Spinal cord (tissue), 9 donors: ENCODE measurements at regions not wholly inside any gene's neighbourhood (a gene's known extent, or its start where the extent isn't known, plus 50 kb on each side); places are given as distances from the start of the nearest gene placed in this dataset.

Experiments used
- DNase-seq, 6 donors: peaks; one replicate each; pipeline versions ENCODE4 v3.0.0 to v3.0.0-alpha.2; 2013 to 2015; ENCODE audit warnings: low spot score in 6 of 6, low read depth in 4 of 6
- H3K27ac ChIP-seq: one replicate; pipeline ENCODE4 v1.5.1; 2013; ENCODE audit warnings: low read depth, low read length, control low read depth
- H3K27me3 ChIP-seq: one replicate; pipeline ENCODE4 v1.6.1; 2013; ENCODE audit warnings: low read length; ENCODE audit not compliant: control insufficient read depth, insufficient read depth
- H3K36me3 ChIP-seq: one replicate; pipeline ENCODE4 v1.6.1; 2013; ENCODE audit warnings: low read length; ENCODE audit not compliant: control insufficient read depth, insufficient read depth
- H3K4me1 ChIP-seq: one replicate; pipeline ENCODE4 v1.6.1; 2013; ENCODE audit warnings: low read length; ENCODE audit not compliant: control insufficient read depth, insufficient read depth
- H3K4me3 ChIP-seq: one replicate; pipeline ENCODE4 v1.5.1; 2013; ENCODE audit warnings: low read depth, low read length, control low read depth
- H3K9me3 ChIP-seq: one replicate; pipeline ENCODE4 v1.6.1; 2013; ENCODE audit warnings: low read length; ENCODE audit not compliant: control insufficient read depth, insufficient read depth
- WGBS: methylation state at CpG from one replicate; pipeline ENCODE4 v1.1.5; 2013; ENCODE audit warnings: missing lambda C conversion rate; ENCODE audit not compliant: insufficient coverage; 5-methylcytosine and 5-hydroxymethylcytosine counted together
- donor health status: healthy.

- Histone ChIP-seq H3K9me3 (no peaks in the 10 kb centered on the region), H3K27ac (no peak overlapping the region), H3K27me3 (no peaks in the 10 kb centered on the region), H3K36me3 (no peaks in the 10 kb centered on the region), H3K4me3 (no peak overlapping the region), H3K4me1 (no peaks in the 10 kb centered on the region)
- WGBS = 88% methylated on average over 1 of the region's 1 CpG
- peak in 1 of 6 donors; percentile 28 for DNase-seq
These were observed 135.8 kb upstream of the CA10 start for GRCh38 chr17:52294301-52294700.

- H3K9me3 ChIP-seq = no peaks in the 10 kb centered on the region
- H3K36me3 ChIP-seq = no peaks in the 10 kb centered on the region
- no peak overlapping the region for H3K27ac ChIP-seq
- H3K27me3 ChIP-seq = no peaks in the 10 kb centered on the region
- H3K4me1 ChIP-seq = no peaks in the 10 kb centered on the region
- WGBS = no CpG with 5 or more reads among the region's 2 CpGs
- H3K4me3 ChIP-seq = no peak overlapping the region
- peak in 1 of 6 donors; percentile 17 for DNase-seq
These were observed 129.1 kb upstream of the CA10 start for GRCh38 chr17:52287611-52288010.

GRCh38 chr17:52283872-52284271 is 125.4 kb upstream of the CA10 start:
- Histone ChIP-seq H3K4me1 (no peaks in the 10 kb centered on the region), H3K9me3 (no peaks in the 10 kb centered on the region), H3K27ac (no peak overlapping the region), H3K27me3 (no peaks in the 10 kb centered on the region), H3K4me3 (no peak overlapping the region), H3K36me3 (no peaks in the 10 kb centered on the region)
- no peak for DNase-seq
- no CpG with 5 or more reads among the region's 2 CpGs for WGBS

- Histone ChIP-seq H3K4me1 (no peaks in the 10 kb centered on the region), H3K27ac (no peak overlapping the region), H3K4me3 (no peak overlapping the region), H3K27me3 (no peaks in the 10 kb centered on the region), H3K9me3 (no peaks in the 10 kb centered on the region), H3K36me3 (no peaks in the 10 kb centered on the region)
- peak in 1 of 6 donors; percentile 55 for DNase-seq
- 100% methylated on average over 1 of the region's 4 CpGs for WGBS
These were observed 118.0 kb upstream of the CA10 start for GRCh38 chr17:52276381-52277008.

- H3K27ac ChIP-seq = no peak overlapping the region
- H3K9me3 ChIP-seq = no peaks in the 10 kb centered on the region
- WGBS = no CpG with 5 or more reads among the region's 1 CpG
- no peaks in the 10 kb centered on the region for H3K4me1 ChIP-seq
- no peak overlapping the region for H3K4me3 ChIP-seq
- no peaks in the 10 kb centered on the region for H3K27me3 ChIP-seq
- no peaks in the 10 kb centered on the region for H3K36me3 ChIP-seq
- no peak for DNase-seq
These were observed 113.3 kb upstream of the CA10 start for GRCh38 chr17:52271781-52272180.

- 98% methylated on average over 6 of the region's 9 CpGs for WGBS
- H3K27ac ChIP-seq = no peak overlapping the region
- no peak for DNase-seq
- no peak overlapping the region for H3K4me3 ChIP-seq
- no peaks in the 10 kb centered on the region for H3K27me3 ChIP-seq
- H3K36me3 ChIP-seq = no peaks in the 10 kb centered on the region
- no peaks in the 10 kb centered on the region for H3K4me1 ChIP-seq
- no peaks in the 10 kb centered on the region for H3K9me3 ChIP-seq
These were observed 96.8 kb upstream of the CA10 start for GRCh38 chr17:52255347-52255746.

GRCh38 chr17:52244689-52245088 is 86.2 kb upstream of the CA10 start:
- no peaks in the 10 kb centered on the region for H3K9me3 ChIP-seq
- DNase-seq = no peak
- no CpG with 5 or more reads among the region's 2 CpGs for WGBS
- no peaks in the 10 kb centered on the region for H3K27me3 ChIP-seq
- H3K36me3 ChIP-seq = no peaks in the 10 kb centered on the region
- H3K4me1 ChIP-seq = no peaks in the 10 kb centered on the region
- H3K4me3 ChIP-seq = no peak overlapping the region
- H3K27ac ChIP-seq = no peak overlapping the region

- Histone ChIP-seq H3K4me1 (no peaks in the 10 kb centered on the region), H3K36me3 (no peaks in the 10 kb centered on the region), H3K27ac (no peak overlapping the region), H3K27me3 (no peaks in the 10 kb centered on the region), H3K4me3 (no peak overlapping the region), H3K9me3 (no peaks in the 10 kb centered on the region)
- WGBS = 28% methylated on average over 2 of the region's 2 CpGs
- no peak for DNase-seq
These were observed 83.8 kb upstream of the CA10 start for GRCh38 chr17:52242268-52242667.

- DNase-seq = no peak
- 95% methylated on average over 3 of the region's 6 CpGs for WGBS
- H3K27me3 ChIP-seq = no peaks in the 10 kb centered on the region
These were observed 78.6 kb upstream of the CA10 start for GRCh38 chr17:52237151-52237550.

GRCh38 chr17:52235516-52235915 is 77.0 kb upstream of the CA10 start:
- Histone ChIP-seq H3K27me3 (no peaks in the 10 kb centered on the region), H3K9me3 (no peaks in the 10 kb centered on the region), H3K4me3 (no peak overlapping the region), H3K36me3 (no peaks in the 10 kb centered on the region), H3K27ac (no peak overlapping the region), H3K4me1 (no peaks in the 10 kb centered on the region)
- peak in 3 of 6 donors; percentile 25 to 48 (median 44) for DNase-seq
- no CpG with 5 or more reads among the region's 1 CpG for WGBS

More at GRCh38 chr17:52237151-52237550, 78.6 kb upstream of the CA10 start:
- Histone ChIP-seq H3K9me3 (no peaks in the 10 kb centered on the region), H3K36me3 (no peaks in the 10 kb centered on the region), H3K4me3 (no peak overlapping the region), H3K4me1 (no peaks in the 10 kb centered on the region), H3K27ac (no peak overlapping the region)
